Activated naive CD4-positive, alpha-beta T cell treated with anti-CD3 and anti-CD28 coated beads, Interleukin-2, amount 50 U/mL, for 72 hours (primary cell): ENCODE measurements at regions not wholly inside any gene's neighbourhood (a gene's known extent, or its start where the extent isn't known, plus 50 kb on each side); places are given as distances from the start of the nearest gene placed in this dataset.

ENCODE experiments used
- ATAC-seq, 2 donors: fragments of 150-1000 bp; cut with Tn5 transposase; 2 replicates each; pipeline ENCODE4 v1.10.0; 2021; ENCODE audit warnings: mild to moderate bottlenecking in 2 of 2, moderate library complexity in 2 of 2
- DNase-seq, 2 donors: peaks; one replicate each; pipeline ENCODE4 v3.0.0; 2021 to 2022; ENCODE audit warnings: low spot score in 2 of 2
- H3K27ac Mint-ChIP-seq, 2 donors: one replicate each; pipeline ENCODE4 v1.8.0; 2022; ENCODE audit warnings: mild to moderate bottlenecking in 2 of 2, mixed read lengths in 2 of 2
- H3K36me3 Mint-ChIP-seq, 2 donors: one replicate each; pipeline ENCODE4 v1.8.0; 2022; ENCODE audit warnings: mixed read lengths in 2 of 2
- H3K9me3 Mint-ChIP-seq, 2 donors: one replicate each; pipeline ENCODE4 v1.8.0; 2022; ENCODE audit warnings: mixed read lengths in 2 of 2

- peaks cover 1 to 3% of the 10 kb centered on the region in 2 donors for H3K9me3 Mint-ChIP-seq
- H3K36me3 Mint-ChIP-seq = no peaks in the 10 kb centered on the region
- H3K27ac Mint-ChIP-seq = no peak overlapping the region
- no peak for ATAC-seq
- DNase-seq = no peak
These were observed 428.3 kb upstream of the RAG2 start for GRCh38 chr11:37026326-37026725.

- Mint-ChIP-seq H3K9me3 (peaks cover 0 to 5% of the 10 kb centered on the region in 2 donors), H3K27ac (no peak overlapping the region), H3K36me3 (no peaks in the 10 kb centered on the region)
- ATAC-seq = no peak
- no peak for DNase-seq
These were observed 408.5 kb upstream of the RAG2 start for GRCh38 chr11:37006563-37006962.

- Mint-ChIP-seq H3K36me3 (no peaks in the 10 kb centered on the region), H3K27ac (no peak overlapping the region), H3K9me3 (no peaks in the 10 kb centered on the region)
- ATAC-seq (no peak), DNase-seq (no peak)
These were observed 404.8 kb upstream of the RAG2 start for GRCh38 chr11:37002831-37003230.

- H3K27ac Mint-ChIP-seq = no peak overlapping the region
- DNase-seq = no peak
- no peak for ATAC-seq
- H3K9me3 Mint-ChIP-seq = peaks cover 17 to 19% of the 10 kb centered on the region in 2 donors
- no peaks in the 10 kb centered on the region for H3K36me3 Mint-ChIP-seq
These were observed 399.6 kb upstream of the RAG2 start for GRCh38 chr11:36997656-36998055.

- Mint-ChIP-seq H3K36me3 (no peaks in the 10 kb centered on the region), H3K27ac (no peak overlapping the region), H3K9me3 (peaks cover 17 to 19% of the 10 kb centered on the region in 2 donors)
- ATAC-seq (no peak), DNase-seq (no peak)
These were observed 398.8 kb upstream of the RAG2 start for GRCh38 chr11:36996795-36997194.

DNA sequence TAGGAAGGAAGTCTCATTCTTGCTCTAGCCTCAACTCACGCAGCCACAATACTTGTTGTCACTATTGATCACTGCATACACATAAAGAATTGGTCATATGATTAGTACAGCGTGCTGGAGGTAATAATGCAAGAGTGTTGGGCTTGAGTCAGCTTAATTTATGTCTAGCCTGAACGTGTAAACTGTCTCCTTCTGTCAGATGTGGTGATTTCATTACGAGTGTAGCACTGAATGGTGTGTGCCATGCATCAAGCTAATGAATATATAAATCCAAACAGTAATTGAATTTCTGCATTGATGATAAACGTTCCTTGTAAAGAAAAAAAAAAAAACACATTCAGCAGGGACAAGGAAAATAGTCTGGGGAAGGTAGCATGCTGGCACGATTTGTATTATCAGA, 396.2 kb upstream of the RAG2 start:
- no peak for DNase-seq
- Mint-ChIP-seq H3K9me3 (peaks cover 19 to 20% of the 10 kb centered on the region in 2 donors), H3K36me3 (no peaks in the 10 kb centered on the region), H3K27ac (no peak overlapping the region)
- ATAC-seq = no peak

DNA sequence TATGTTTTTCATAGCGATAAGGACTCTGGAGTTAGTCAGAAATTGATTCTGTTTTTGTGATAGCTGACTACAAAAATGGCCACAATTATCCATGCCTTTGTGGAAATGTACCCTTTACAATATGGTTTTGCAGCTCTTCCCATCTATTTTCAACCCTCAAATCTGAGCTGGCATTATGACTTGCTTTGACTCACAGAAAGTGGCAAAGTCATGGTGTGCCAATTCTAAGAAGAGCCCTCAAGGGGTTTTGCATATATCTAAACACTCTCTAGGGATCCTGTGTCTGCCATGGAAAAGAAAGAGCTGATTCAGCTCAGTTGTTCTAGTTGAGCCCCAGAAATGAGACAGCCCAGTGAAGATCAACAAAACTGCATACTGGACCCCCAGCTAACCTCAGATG, 390.5 kb upstream of the RAG2 start:
- no peaks in the 10 kb centered on the region for H3K36me3 Mint-ChIP-seq
- H3K27ac Mint-ChIP-seq = no peak overlapping the region

GRCh38 chr11:36985562-36985961, 387.5 kb upstream of the RAG2 start:
- Mint-ChIP-seq H3K9me3 (peaks cover 0 to 3% of the 10 kb centered on the region in 2 donors), H3K27ac (no peak overlapping the region), H3K36me3 (no peaks in the 10 kb centered on the region)
- ATAC-seq (no peak), DNase-seq (no peak)

More for the DNA sequence above, 390.5 kb upstream of the RAG2 start:
- DNase-seq = no peak
- peaks cover 4 to 6% of the 10 kb centered on the region in 2 donors for H3K9me3 Mint-ChIP-seq
- ATAC-seq = no peak

DNA sequence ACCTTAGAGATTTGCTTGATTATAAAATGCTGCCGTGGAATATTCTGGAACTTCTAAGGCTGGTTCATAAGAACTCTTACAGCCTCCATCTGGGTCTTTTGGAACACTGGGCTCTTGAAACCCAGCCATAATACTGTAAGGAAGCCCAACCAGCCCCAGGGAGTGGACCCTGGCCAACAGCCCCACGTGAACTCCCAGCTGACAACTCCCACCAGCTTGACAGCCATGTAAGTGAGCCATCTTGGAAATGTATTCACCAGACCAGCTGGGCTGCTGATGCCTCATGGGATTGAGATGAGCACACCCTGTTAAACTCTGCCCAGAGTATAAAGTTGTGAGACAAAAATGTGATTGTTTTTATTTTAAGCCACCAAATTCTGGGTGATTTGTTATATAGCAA, 378.7 kb upstream of the RAG2 start:
- Mint-ChIP-seq H3K36me3 (no peaks in the 10 kb centered on the region), H3K9me3 (peaks cover 5 to 18% of the 10 kb centered on the region in 2 donors), H3K27ac (no peak overlapping the region)
- DNase-seq = no peak
- ATAC-seq = no peak

DNA sequence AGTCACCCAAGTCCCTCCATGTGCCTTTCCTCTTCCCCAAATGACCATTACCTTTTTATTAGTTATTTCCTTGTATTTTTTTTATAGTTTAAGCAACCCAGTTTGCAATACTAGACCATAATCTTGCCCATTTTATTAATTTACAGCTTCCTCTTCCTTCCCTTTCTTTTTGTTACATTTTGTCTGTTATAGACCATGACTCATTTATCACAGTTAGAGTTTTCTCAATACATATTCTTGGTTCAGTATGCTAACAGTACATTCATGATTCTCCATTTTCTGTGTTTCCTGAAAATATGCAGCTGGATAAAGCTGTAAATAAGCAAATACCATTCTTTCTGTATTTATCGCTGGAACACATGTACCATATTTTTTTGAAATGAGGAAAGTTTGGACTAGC, 376.7 kb upstream of the RAG2 start:
- ATAC-seq = no peak

DNA sequence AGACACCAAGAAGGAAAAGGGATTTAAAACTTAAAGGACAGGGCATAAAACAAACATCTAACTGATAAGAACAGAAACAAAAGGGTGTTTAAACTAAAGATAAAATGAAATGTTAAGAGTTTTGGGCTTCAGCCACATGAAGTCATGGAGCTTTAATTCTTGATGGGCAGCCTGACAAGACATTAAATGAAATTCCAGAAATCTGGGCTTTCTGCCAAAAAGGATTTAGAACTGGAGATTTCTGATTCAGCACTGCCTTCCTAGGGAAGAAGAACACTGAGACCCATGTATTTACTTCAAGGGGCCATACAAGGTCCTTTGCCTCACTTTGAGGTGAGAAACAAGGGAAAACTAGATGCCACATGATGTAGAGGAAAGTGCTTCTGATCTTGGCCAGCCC, 355.9 kb upstream of the RAG2 start:
- ATAC-seq (no peak), DNase-seq (no peak)
- no peaks in the 10 kb centered on the region for H3K36me3 Mint-ChIP-seq
- no peak overlapping the region for H3K27ac Mint-ChIP-seq
- H3K9me3 Mint-ChIP-seq = peaks cover 10 to 12% of the 10 kb centered on the region in 2 donors

More for the DNA sequence above, 376.7 kb upstream of the RAG2 start:
- Mint-ChIP-seq H3K27ac (no peak overlapping the region), H3K36me3 (no peaks in the 10 kb centered on the region), H3K9me3 (peaks cover 0 to 18% of the 10 kb centered on the region in 2 donors)
- no peak for DNase-seq

DNA sequence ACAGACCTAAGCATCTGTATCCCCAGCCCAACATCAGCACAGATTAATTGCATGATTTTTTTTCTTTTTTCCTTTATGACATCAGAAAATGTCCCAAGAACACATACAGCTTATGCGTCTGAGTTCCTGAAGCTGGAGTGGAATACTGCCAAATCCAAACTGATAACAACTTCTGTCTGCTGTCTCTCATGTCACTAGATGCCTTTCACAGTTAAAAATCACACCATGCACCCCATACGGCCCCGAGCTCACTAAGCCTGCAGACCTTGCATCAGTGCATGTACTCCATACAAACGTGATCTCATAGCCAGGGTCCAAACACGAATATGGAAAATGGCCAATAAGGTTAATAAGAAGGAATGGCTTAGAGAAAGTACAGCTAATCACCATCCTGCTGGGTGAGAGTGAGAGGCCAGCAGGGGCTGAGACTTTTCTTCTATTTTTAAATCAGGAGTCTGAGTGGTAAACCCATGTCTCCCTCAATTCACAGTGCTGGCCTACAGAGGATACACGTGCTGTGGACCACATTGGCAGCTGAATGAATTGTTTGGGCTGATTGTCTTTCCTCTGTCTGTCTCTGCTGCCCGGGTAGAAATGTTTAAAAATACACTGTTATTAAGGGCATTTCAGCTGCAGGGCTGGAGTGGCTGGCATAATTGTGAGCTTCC, 350.6 kb upstream of the RAG2 start:
- H3K27ac Mint-ChIP-seq = no peak overlapping the region
- peaks cover 8 to 13% of the 10 kb centered on the region in 2 donors for H3K9me3 Mint-ChIP-seq
- ATAC-seq = no peak
- no peaks in the 10 kb centered on the region for H3K36me3 Mint-ChIP-seq
- DNase-seq = no peak

DNA sequence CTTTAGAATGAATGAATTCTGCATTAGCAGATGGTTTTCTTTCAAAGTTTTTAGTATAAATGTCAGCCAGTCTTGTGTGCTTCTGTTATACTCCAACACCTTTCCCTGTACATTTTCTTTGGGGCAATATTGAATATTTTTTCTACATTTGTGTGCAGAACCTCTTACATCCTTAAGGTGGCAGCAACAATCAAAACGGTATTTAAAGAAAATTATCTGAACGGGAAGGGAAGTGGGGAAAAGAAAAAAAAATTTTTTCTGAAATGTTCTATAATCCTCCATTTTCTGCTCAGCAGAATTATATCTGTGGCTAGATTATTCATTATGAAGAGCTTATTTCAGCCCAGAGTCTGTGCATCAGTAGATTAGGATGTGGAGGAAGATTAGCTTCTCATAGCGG, 347.3 kb upstream of the RAG2 start:
- DNase-seq = no peak
- H3K27ac Mint-ChIP-seq = no peak overlapping the region
- no peak for ATAC-seq
- H3K36me3 Mint-ChIP-seq = no peaks in the 10 kb centered on the region
- H3K9me3 Mint-ChIP-seq = peaks cover 8 to 13% of the 10 kb centered on the region in 2 donors

DNA sequence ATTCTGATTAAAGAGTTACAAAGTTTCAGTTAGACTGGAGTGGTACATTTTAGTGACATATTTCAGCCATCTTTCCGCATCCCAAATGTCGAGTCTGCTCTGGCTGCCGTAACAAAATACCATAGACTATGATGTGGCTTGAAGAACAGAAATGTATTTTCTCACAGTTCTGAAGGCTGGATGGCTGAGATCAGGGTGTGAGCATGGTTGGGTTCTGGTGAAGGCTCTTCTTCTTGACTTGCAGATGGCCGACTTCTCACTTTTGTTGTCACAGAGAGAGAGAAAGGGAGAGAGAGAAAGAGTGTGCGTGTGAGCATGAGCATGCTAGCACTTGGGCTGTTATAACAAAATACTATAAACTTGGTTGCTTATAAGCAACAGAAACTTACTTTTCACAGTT, 335.4 kb upstream of the RAG2 start:
- ATAC-seq (no peak), DNase-seq (no peak)
- Mint-ChIP-seq H3K27ac (no peak overlapping the region), H3K9me3 (peaks cover 4 to 15% of the 10 kb centered on the region in 2 donors), H3K36me3 (no peaks in the 10 kb centered on the region)

DNA sequence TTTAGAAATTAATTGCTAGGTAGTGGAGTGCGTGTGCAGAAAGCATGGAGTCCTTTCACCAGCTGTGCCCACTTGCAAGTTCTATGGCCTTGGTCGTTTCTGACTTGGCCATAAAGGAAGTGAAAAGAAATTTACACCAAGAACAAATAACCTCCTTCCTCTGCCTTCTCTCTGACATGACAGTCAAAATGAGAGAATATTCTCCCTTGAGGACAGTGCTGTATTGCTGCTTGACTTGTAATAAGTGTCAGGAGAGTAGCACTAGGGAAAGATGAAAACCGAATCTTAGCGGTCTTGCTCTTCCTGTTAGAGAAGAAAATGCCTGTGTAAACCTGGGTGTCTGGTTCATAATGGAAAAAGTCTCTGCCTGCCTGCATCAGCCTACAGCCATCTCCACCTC, 333.1 kb upstream of the RAG2 start:
- peaks cover 10 to 16% of the 10 kb centered on the region in 2 donors for H3K9me3 Mint-ChIP-seq
- no peak for DNase-seq
- no peak overlapping the region for H3K27ac Mint-ChIP-seq
- H3K36me3 Mint-ChIP-seq = no peaks in the 10 kb centered on the region
- no peak for ATAC-seq

DNA sequence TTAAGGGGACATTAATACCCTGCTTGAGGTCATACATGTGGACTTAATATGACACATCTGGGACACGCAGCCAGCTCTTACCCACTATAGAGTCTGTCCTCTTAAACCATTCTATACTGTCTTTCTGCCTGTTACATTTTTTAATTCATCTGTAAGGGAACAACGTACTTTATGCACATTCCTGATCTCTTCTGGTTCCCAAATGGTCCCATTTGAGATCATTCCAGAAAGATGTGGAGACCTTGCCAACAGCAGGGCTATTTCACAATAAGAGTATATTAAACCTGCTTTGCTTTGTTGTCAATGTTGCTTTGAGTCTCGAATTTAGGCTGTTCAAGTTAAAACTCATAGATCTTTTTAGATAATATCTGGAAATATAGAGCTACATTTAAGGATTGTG, 332.2 kb upstream of the RAG2 start:
- Mint-ChIP-seq H3K9me3 (peaks cover 10 to 16% of the 10 kb centered on the region in 2 donors), H3K36me3 (no peaks in the 10 kb centered on the region), H3K27ac (no peak overlapping the region)
- DNase-seq = no peak
- no peak for ATAC-seq

- H3K27ac Mint-ChIP-seq = no peak overlapping the region
- H3K9me3 Mint-ChIP-seq = peaks cover 10 to 16% of the 10 kb centered on the region in 2 donors
- DNase-seq = no peak
- H3K36me3 Mint-ChIP-seq = no peaks in the 10 kb centered on the region
- ATAC-seq = no peak
These were observed 331.4 kb upstream of the RAG2 start for GRCh38 chr11:36929401-36929800.

GRCh38 chr11:36928621-36929020, 330.6 kb upstream of the RAG2 start:
- H3K27ac Mint-ChIP-seq = no peak overlapping the region
- H3K9me3 Mint-ChIP-seq = peaks cover 8 to 15% of the 10 kb centered on the region in 2 donors
- DNase-seq (no peak), ATAC-seq (no peak)
- H3K36me3 Mint-ChIP-seq = no peaks in the 10 kb centered on the region
